Glutamatergic neuron (in vitro differentiated cells): ENCODE measurements at regions not wholly inside any gene's neighbourhood (a gene's known extent, or its start where the extent isn't known, plus 50 kb on each side); places are given as distances from the start of the nearest gene placed in this dataset.
"Not testable (repeated sequence)": the region's sequence is repeated elsewhere in the genome, so short reads cannot be mapped to it uniquely, and the experiment has no call there.

Source experiments
- DNase-seq: peaks from one replicate; pipeline ENCODE4 v3.0.0; 2022
- H3K27ac Mint-ChIP-seq: one replicate; pipeline ENCODE4 v1.8.0; 2020; ENCODE audit warnings: mild to moderate bottlenecking, mixed read lengths, inconsistent platforms; ENCODE audit not compliant: unreplicated experiment
- H3K27me3 Mint-ChIP-seq: one replicate; pipeline ENCODE4 v1.8.0; 2020; ENCODE audit warnings: mild to moderate bottlenecking, moderate library complexity, mixed read lengths, inconsistent platforms; ENCODE audit not compliant: unreplicated experiment
- H3K36me3 Mint-ChIP-seq: one replicate; pipeline ENCODE4 v1.8.0; 2020; ENCODE audit warnings: mild to moderate bottlenecking, mixed read lengths, inconsistent platforms; ENCODE audit not compliant: unreplicated experiment
- H3K4me1 Mint-ChIP-seq: one replicate; pipeline ENCODE4 v1.8.0; 2020; ENCODE audit warnings: mild to moderate bottlenecking, low read depth, mixed read lengths, inconsistent platforms; ENCODE audit not compliant: unreplicated experiment
- H3K4me3 Mint-ChIP-seq: one replicate; pipeline ENCODE4 v1.8.0; 2020; ENCODE audit warnings: mild to moderate bottlenecking, mixed read lengths, inconsistent platforms; ENCODE audit not compliant: unreplicated experiment
- H3K9me3 Mint-ChIP-seq: one replicate; pipeline ENCODE4 v1.8.0; 2020; ENCODE audit warnings: mild to moderate bottlenecking, moderate library complexity, mixed read lengths, inconsistent platforms; ENCODE audit not compliant: unreplicated experiment
- CTCF ChIP-seq: fragments of 200-600 bp; sonication (generic); IDR thresholded peaks from one replicate; pipeline ENCODE4 v1.5.0; 2021; ENCODE audit not compliant: partially characterized antibody, unreplicated experiment

DNA sequence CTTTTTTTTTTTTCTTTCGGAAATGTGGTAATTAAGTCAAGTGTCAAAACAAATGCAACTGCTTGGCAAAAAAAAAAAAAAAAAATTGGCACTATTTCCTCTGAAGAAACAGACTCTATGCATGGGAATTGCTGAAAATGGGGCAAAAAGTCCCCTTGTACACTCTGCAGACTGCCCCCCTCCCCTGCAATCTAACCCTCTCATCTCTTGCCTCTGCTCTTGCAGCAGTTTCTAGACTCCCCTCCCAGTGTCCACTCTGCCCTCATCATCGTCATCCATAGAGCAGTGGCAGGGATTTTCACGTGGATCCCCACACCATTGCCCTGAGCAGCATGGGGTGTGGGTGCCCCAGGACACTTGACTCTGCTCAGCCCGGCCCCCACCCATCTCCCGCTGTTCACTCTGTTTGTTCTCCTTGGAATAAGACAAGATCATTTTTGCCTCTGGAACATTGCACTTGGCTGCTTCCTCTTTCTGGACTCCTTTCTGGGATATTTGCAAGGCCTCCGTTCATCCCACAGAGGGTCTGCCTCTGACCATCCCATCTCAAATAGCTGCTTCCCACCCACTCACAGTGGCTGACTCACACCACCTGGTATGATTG is 213.9 kb downstream of the ACKR3 start:
- H3K27me3 Mint-ChIP-seq = peaks cover 2% of the 10 kb centered on the region
- H3K4me1 Mint-ChIP-seq = peaks cover 13% of the 10 kb centered on the region
- TF ChIP-seq CTCF = no peak
- no peaks in the 10 kb centered on the region for H3K36me3 Mint-ChIP-seq
- no peak overlapping the region for H3K4me3 Mint-ChIP-seq
- DNase-seq = no peak
- no peak overlapping the region for H3K27ac Mint-ChIP-seq
- peaks cover 4% of the 10 kb centered on the region for H3K9me3 Mint-ChIP-seq

DNA sequence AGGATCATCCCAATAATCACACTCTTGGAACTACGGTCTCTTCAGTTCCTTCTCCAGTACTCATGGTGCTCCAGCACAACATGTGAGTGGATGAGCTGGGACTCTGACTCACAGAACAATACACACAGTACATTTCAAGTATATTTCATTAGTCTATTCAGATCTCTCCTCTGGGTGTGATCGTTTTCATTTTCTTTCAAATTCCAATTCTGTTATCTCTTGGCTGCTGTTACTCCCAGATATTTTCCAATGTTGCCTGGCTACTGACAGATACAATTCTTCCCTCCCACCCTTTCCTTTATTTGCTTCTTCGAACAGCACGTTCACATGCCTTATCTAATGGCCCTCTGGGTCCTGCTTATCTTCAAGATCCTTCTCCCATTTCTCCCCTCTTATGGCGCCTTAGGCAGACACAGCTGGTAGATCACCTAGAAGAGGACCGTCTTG is 216.0 kb downstream of the ACKR3 start:
- peaks cover 4% of the 10 kb centered on the region for H3K9me3 Mint-ChIP-seq

DNA sequence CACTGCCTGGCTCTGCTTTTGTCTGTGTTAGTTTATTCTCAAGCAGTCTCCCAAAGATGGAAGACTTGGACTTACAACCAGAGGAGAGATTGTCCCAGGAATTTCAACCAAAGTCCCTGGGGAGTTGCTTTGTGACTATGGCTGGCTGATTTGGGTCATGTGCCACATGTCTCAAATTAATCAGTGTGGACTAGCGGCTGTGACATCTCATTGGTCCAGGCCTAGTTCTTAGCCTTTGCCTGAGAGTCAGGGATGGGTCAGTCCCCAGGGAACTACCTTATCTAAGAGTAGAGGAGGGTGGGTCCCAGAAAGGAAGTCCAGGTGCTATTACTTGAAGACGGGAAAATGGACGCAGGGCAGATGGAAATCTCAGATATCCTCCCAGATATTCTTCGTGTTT is 217.1 kb downstream of the ACKR3 start:
- peaks cover 8% of the 10 kb centered on the region for H3K4me1 Mint-ChIP-seq
- H3K27me3 Mint-ChIP-seq = peaks cover 2% of the 10 kb centered on the region
- no peak for DNase-seq
- H3K27ac Mint-ChIP-seq = no peak overlapping the region
- no peak for TF ChIP-seq CTCF
- no peaks in the 10 kb centered on the region for H3K36me3 Mint-ChIP-seq
- H3K9me3 Mint-ChIP-seq = peaks cover 2% of the 10 kb centered on the region
- H3K4me3 Mint-ChIP-seq = no peak overlapping the region

More for the DNA sequence above, 216.0 kb downstream of the ACKR3 start:
- no peak overlapping the region for H3K4me3 Mint-ChIP-seq
- DNase-seq = no peak
- peaks cover 13% of the 10 kb centered on the region for H3K4me1 Mint-ChIP-seq
- no peaks in the 10 kb centered on the region for H3K36me3 Mint-ChIP-seq
- no peak overlapping the region for H3K27ac Mint-ChIP-seq
- peaks cover 2% of the 10 kb centered on the region for H3K27me3 Mint-ChIP-seq
- no peak for TF ChIP-seq CTCF

GRCh38 chr2:236787376-236787775 is 217.8 kb downstream of the ACKR3 start:
- H3K27ac Mint-ChIP-seq, DNase-seq, H3K4me1 Mint-ChIP-seq, H3K9me3 Mint-ChIP-seq, H3K4me3 Mint-ChIP-seq, H3K36me3 Mint-ChIP-seq, H3K27me3 Mint-ChIP-seq: not testable (repeated sequence)

- Mint-ChIP-seq H3K27me3 (peaks cover 2% of the 10 kb centered on the region), H3K4me1 (no peaks in the 10 kb centered on the region), H3K36me3 (no peaks in the 10 kb centered on the region), H3K27ac (no peak overlapping the region), H3K4me3 (no peak overlapping the region), H3K9me3 (no peaks in the 10 kb centered on the region)
- no peak for DNase-seq
- TF ChIP-seq CTCF = no peak
These were observed 218.3 kb downstream of the ACKR3 start for GRCh38 chr2:236787885-236788284.

- TF ChIP-seq CTCF = no peak
These were observed 221.3 kb downstream of the ACKR3 start for GRCh38 chr2:236790963-236791362.

More at GRCh38 chr2:236790963-236791362, 221.3 kb downstream of the ACKR3 start:
- Mint-ChIP-seq H3K4me1 (peaks cover 3% of the 10 kb centered on the region), H3K36me3 (no peaks in the 10 kb centered on the region), H3K4me3 (no peak overlapping the region), H3K27ac (no peak overlapping the region), H3K9me3 (no peaks in the 10 kb centered on the region), H3K27me3 (no peaks in the 10 kb centered on the region)
- no peak for DNase-seq
